ENCODE measurements at regions not wholly inside any gene's neighbourhood (a gene's known extent, or its start where the extent isn't known, plus 50 kb on each side); places are given as distances from the start of the nearest gene placed in this dataset.

GRCh38 chr11:71067753-71068152 lies 184.6 kb downstream of the SHANK2 start:
- Mint-ChIP-seq H3K4me3 (no peak overlapping the region), H3K4me1 (peaks cover 17% of the 10 kb centered on the region), H3K36me3 (peaks cover 3% of the 10 kb centered on the region), H3K27ac (no peak overlapping the region), H3K9me3 (no peaks in the 10 kb centered on the region), H3K27me3 (peaks cover 21% of the 10 kb centered on the region)
- ATAC-seq (ENCODE audit: low read depth) (no peak), DNase-seq (ENCODE audit: low spot score in 2 of 2) (no peak)

GRCh38 chr11:71066311-71066710 lies 186.1 kb downstream of the SHANK2 start:
- DNase-seq (ENCODE audit: low spot score in 2 of 2): no peak
- Mint-ChIP-seq H3K4me1 (peaks cover 17% of the 10 kb centered on the region), H3K9me3 (no peaks in the 10 kb centered on the region), H3K27me3 (peaks cover 21% of the 10 kb centered on the region), H3K36me3 (peaks cover 3% of the 10 kb centered on the region), H3K4me3 (no peak overlapping the region), H3K27ac (no peak overlapping the region)
- no peak for ATAC-seq (ENCODE audit: low read depth)

- Mint-ChIP-seq H3K4me3 (no peak overlapping the region), H3K36me3 (peaks cover 3% of the 10 kb centered on the region), H3K4me1 (peaks cover 17% of the 10 kb centered on the region), H3K9me3 (no peaks in the 10 kb centered on the region), H3K27me3 (peaks cover 21% of the 10 kb centered on the region), H3K27ac (no peak overlapping the region)
- ATAC-seq (ENCODE audit: low read depth): no peak
- DNase-seq (ENCODE audit: low spot score in 2 of 2): no peak
These were observed 186.5 kb downstream of the SHANK2 start for GRCh38 chr11:71065841-71066240.

- ATAC-seq (ENCODE audit: low read depth) (no peak), DNase-seq (ENCODE audit: low spot score in 2 of 2) (no peak)
- Mint-ChIP-seq H3K27me3 (peaks cover 21% of the 10 kb centered on the region), H3K4me3 (no peak overlapping the region), H3K9me3 (no peaks in the 10 kb centered on the region), H3K27ac (no peak overlapping the region), H3K36me3 (peaks cover 3% of the 10 kb centered on the region), H3K4me1 (peaks cover 17% of the 10 kb centered on the region)
These were observed 187.5 kb downstream of the SHANK2 start for GRCh38 chr11:71064702-71065515.

- Mint-ChIP-seq H3K4me1 (peaks cover 17% of the 10 kb centered on the region), H3K9me3 (no peaks in the 10 kb centered on the region), H3K27me3 (peaks cover 25% of the 10 kb centered on the region), H3K27ac (no peak overlapping the region), H3K36me3 (peaks cover 3% of the 10 kb centered on the region), H3K4me3 (no peak overlapping the region)
- DNase-seq (ENCODE audit: low spot score in 2 of 2) (no peak), ATAC-seq (ENCODE audit: low read depth) (no peak)
These were observed 188.2 kb downstream of the SHANK2 start for GRCh38 chr11:71064183-71064582.

- no peak for ATAC-seq (ENCODE audit: low read depth)
- peaks cover 3% of the 10 kb centered on the region for H3K36me3 Mint-ChIP-seq
- peaks cover 17% of the 10 kb centered on the region for H3K4me1 Mint-ChIP-seq
These were observed 189.2 kb downstream of the SHANK2 start for GRCh38 chr11:71063129-71063528.

GRCh38 chr11:71062199-71062598 lies 190.2 kb downstream of the SHANK2 start:
- Mint-ChIP-seq H3K36me3 (peaks cover 3% of the 10 kb centered on the region), H3K27me3 (peaks cover 26% of the 10 kb centered on the region), H3K9me3 (no peaks in the 10 kb centered on the region), H3K4me3 (no peak overlapping the region), H3K27ac (no peak overlapping the region), H3K4me1 (peaks cover 17% of the 10 kb centered on the region)
- no peak for ATAC-seq (ENCODE audit: low read depth)
- DNase-seq (ENCODE audit: low spot score in 2 of 2): no peak

More at GRCh38 chr11:71063129-71063528, 189.2 kb downstream of the SHANK2 start:
- peaks cover 26% of the 10 kb centered on the region for H3K27me3 Mint-ChIP-seq
- no peaks in the 10 kb centered on the region for H3K9me3 Mint-ChIP-seq
- H3K27ac Mint-ChIP-seq: no peak overlapping the region
- H3K4me3 Mint-ChIP-seq: no peak overlapping the region
- DNase-seq (ENCODE audit: low spot score in 2 of 2): no peak

- H3K4me3 Mint-ChIP-seq: no peak overlapping the region
- no peak for DNase-seq (ENCODE audit: low spot score in 2 of 2)
- H3K27ac Mint-ChIP-seq: no peak overlapping the region
- ATAC-seq (ENCODE audit: low read depth): no peak
- H3K36me3 Mint-ChIP-seq: peaks cover 3% of the 10 kb centered on the region
- peaks cover 11% of the 10 kb centered on the region for H3K4me1 Mint-ChIP-seq
- H3K9me3 Mint-ChIP-seq: no peaks in the 10 kb centered on the region
- peaks cover 26% of the 10 kb centered on the region for H3K27me3 Mint-ChIP-seq
These were observed 192.0 kb downstream of the SHANK2 start for GRCh38 chr11:71060391-71060791.

GRCh38 chr11:71059662-71060061 lies 192.7 kb downstream of the SHANK2 start:
- H3K4me3 Mint-ChIP-seq: no peak overlapping the region
- no peaks in the 10 kb centered on the region for H3K36me3 Mint-ChIP-seq
- no peaks in the 10 kb centered on the region for H3K9me3 Mint-ChIP-seq
- DNase-seq (ENCODE audit: low spot score in 2 of 2) (no peak), ATAC-seq (ENCODE audit: low read depth) (no peak)
- H3K27me3 Mint-ChIP-seq: peaks cover 19% of the 10 kb centered on the region
- no peak overlapping the region for H3K27ac Mint-ChIP-seq
- peaks cover 5% of the 10 kb centered on the region for H3K4me1 Mint-ChIP-seq

GRCh38 chr11:71055925-71056324 lies 196.5 kb downstream of the SHANK2 start:
- Mint-ChIP-seq H3K4me1 (no peaks in the 10 kb centered on the region), H3K9me3 (no peaks in the 10 kb centered on the region), H3K27me3 (peaks cover 7% of the 10 kb centered on the region), H3K4me3 (no peak overlapping the region), H3K27ac (no peak overlapping the region), H3K36me3 (no peaks in the 10 kb centered on the region)
- ATAC-seq (ENCODE audit: low read depth) (no peak), DNase-seq (ENCODE audit: low spot score in 2 of 2) (no peak)

Measured in memory B cell (primary cell).